Activated gamma-delta T cell treated with Interleukin-2 at 50 U/mL for 16 hours (primary cell): ENCODE measurements at regions not wholly inside any gene's neighbourhood (a gene's known extent, or its start where the extent isn't known, plus 50 kb on each side); places are given as distances from the start of the nearest gene placed in this dataset.
"Not testable (repeated sequence)": the region's sequence is repeated elsewhere in the genome, so short reads cannot be mapped to it uniquely, and the experiment has no call there.

Experiments used
- DNase-seq: peaks from one replicate; pipeline ENCODE4 v3.0.0-alpha.2; 2020

DNA sequence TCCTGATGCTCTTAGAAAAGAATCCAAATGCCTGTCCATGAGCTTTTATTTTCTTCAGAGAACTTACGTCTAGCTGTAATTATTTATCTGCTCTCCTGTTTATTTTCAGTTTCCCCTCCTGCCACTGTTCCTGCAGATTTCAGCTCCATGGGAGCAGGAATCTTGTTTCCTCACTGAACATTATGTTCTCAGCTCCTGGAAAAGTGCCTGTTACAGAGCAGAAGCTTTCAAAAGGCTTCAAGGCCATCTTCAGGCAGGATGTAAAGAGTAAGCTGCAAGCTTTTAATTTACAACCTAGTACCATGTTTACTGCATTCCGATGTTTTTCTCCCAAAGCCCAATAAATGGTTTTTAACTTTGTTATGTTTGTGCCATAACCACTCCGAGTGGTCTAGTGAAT, 98.4 kb upstream of the BTG1 start:
- DNase-seq = no peak

- no peak for DNase-seq
Measured at GRCh38 chr12:92242907-92243306, 97.3 kb upstream of the BTG1 start.

GRCh38 chr12:92237762-92238523, 92.3 kb upstream of the BTG1 start:
- no peak for DNase-seq

- DNase-seq = no peak
Measured at GRCh38 chr12:92237262-92237661, 91.6 kb upstream of the BTG1 start.

DNA sequence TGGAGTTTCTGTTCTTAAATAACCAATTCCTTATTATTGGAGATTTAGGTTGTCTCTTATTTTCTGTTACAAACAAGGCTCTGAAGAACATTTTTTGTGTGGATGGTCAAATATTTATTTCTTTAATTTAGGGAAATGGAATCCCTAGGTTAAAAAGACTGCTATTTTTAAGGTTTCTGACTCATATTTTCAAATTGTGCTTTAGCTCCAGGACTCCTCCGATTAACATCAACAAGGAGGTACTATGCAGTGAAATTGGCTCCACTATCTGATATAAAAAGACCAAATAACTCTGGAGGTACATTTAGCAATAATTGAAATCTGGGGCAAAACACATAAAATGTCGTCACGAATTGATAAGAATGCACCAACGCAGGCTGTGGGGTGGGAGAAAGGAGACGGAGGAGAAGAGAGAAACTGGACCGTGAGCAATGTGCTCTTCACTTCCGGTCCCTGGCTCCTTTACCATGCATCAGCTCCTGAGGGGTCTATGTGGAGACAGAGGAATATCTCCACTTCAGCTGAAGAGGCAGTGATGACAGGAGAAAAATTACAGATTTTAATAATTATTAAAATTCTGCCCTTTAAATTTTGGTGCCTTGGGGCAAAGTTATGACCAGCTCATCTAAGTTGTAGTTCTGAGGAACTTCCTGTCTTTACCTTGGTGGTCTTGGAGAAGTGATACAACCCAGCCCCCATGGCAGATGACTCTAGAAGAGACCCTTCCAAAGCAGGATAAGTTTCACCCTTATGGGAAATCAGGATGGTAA, 90.2 kb upstream of the BTG1 start:
- DNase-seq = no peak

DNA sequence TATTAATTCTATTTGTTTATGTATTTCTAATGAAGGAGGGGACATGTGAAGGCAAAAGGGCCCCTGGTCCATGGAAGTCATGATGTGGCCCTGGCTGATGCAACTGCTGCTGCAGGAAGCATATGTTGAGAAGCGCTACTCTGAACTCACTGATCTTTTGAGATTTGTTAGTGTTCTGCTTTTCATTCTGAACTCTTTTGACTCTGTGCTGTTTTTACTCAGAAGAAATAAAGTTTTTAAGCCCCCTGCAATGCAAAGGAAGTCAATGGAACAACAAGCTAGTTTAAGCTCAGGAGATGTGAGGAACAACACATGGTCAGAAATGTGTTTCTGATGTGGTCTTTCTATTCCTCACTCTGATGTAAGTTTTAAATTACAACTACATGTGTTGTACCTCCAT, 88.9 kb upstream of the BTG1 start:
- DNase-seq = no peak

- no peak for DNase-seq
Measured at GRCh38 chr12:92233346-92234015, 87.8 kb upstream of the BTG1 start.

GRCh38 chr12:92232371-92232932, 86.8 kb upstream of the BTG1 start:
- not testable (repeated sequence) for DNase-seq

DNA sequence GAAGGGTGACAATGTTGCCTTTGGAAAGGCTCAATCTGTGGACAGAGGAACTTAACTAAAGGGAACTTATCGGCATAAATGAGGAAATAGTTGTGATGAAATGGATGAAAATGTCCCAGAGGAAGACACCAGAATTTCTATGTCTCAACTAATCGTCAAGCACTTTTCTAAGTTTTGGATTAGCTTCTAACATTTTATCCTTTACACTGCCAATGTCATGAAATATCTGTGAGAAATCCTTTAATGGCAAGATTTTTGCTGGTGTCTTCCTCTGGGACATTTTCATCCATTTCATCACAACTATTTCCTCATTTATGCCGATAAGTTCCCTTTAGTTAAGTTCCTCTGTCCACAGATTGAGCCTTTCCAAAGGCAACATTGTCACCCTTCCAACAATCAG, 86.3 kb upstream of the BTG1 start:
- not testable (repeated sequence) for DNase-seq

DNA sequence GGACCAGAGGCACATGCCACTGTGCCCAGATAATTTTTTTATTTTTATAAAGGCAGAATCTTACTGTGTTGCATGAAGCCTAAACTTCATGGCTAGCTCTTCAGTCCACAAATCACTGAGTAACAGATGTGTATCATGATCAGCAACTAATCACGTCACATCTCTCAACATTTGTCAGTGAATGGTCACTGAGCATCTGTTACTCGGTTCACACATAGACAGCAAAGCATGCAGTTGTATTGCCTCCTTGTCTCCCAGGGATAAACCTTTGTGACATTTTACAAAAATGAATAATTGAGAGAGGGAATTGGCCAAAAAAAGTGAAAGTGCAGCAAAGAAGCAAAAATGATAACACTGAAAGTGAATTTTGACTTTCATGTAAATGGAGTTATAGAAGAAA, 85.9 kb upstream of the BTG1 start:
- not testable (repeated sequence) for DNase-seq

DNA sequence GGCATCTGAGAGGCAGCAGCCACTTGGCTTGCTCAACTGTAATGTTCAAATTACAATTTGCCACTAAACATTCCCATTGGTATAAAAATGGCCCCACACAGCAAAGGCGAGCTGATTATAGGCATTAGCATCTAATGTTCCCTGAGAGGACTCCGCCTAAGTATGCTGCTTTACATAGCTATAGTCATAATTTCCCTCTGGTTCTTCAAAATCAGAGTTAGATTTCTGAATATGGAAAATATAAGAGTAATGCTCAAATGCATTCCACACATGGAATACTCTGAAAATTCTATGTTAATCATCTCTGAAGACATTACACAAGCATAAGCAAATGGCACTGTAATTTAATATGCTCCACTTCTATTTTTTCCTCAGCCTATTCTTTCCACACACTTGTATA, 83.7 kb upstream of the BTG1 start:
- no peak for DNase-seq

GRCh38 chr12:92226961-92227360, 81.3 kb upstream of the BTG1 start:
- DNase-seq = no peak

GRCh38 chr12:92226071-92226661, 80.5 kb upstream of the BTG1 start:
- no peak for DNase-seq

GRCh38 chr12:92224685-92225331, 79.2 kb upstream of the BTG1 start:
- no peak for DNase-seq

DNA sequence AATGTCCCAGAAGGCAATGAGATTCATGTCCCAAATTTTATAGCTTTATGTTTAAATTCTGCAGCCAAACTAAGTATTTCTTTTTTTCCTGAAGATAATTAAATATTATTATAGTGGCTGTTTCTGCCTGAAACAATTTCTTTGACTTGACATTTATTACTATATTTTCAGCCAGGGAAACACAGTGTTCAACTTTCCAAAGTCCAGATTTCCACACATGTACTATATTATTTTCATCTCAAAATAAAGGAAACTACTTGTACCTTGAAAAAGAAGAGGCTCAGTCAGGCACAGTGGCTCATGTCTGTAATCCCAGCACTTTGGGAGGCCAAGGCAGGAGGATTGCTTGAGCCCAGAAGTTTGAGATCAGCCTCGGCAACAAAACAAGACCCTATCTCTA, 77.8 kb upstream of the BTG1 start:
- no peak for DNase-seq

- no peak for DNase-seq
Measured at GRCh38 chr12:92221656-92222315, 76.1 kb upstream of the BTG1 start.

- no peak for DNase-seq
Measured at GRCh38 chr12:92218394-92219077, 72.9 kb upstream of the BTG1 start.

DNA sequence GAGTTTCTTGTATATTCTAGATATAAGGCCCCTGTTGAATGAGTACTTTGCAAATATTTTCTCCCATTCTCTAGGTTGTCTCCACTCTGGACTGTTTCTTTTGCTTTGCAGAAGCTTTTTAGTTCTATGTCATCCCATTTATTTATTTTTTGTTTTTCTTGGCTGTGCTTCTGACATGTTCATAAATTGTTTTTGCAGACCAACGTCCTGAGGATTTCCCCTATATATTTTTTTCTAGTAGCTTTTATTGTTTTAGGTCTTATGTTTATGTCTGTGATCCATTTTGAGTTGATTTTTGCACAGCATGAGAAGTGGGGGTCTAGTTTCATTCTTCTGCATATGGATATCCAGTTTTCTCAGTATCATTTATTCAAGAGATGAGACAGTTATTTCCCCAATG, 70.4 kb upstream of the BTG1 start:
- DNase-seq = no peak

GRCh38 chr12:92215358-92215757, 69.7 kb upstream of the BTG1 start:
- DNase-seq = no peak

DNA sequence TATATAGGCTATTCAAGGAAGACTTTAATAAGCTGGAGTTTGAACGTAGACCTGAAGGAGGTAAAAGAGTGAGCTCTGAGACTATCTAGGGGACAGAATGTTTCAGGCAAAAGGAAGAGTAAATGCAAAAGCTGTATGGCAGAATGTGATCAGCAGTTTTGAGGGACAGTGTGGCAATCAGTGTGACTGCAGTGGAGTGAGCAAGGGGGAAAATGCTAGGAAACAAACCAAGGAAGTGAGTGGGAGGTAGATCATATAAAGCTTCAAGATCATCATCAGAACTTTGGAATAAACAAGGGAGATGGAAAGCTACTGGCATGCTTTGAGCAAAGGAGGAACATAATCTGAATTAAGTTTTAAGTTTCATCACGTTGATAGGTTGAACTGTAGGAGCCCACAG, 67.5 kb upstream of the BTG1 start:
- no peak for DNase-seq

- no peak for DNase-seq
Measured at GRCh38 chr12:92210071-92210470, 64.4 kb upstream of the BTG1 start.
